ENCODE measurements at regions not wholly inside any gene's neighbourhood (a gene's known extent, or its start where the extent isn't known, plus 50 kb on each side); places are given as distances from the start of the nearest gene placed in this dataset.

GRCh38 chr2:196233021-196233804, 61.8 kb upstream of the STK17B start:
- ChIA-PET RAD21 (ENCODE audit: low non-redundant PET in 1 of 2, low total read pairs in 2 of 2, uncharacterized antibody in 2 of 2, unreplicated experiment in 2 of 2) (no interaction called here), POLR2A (interaction anchor here (1.1 kb wide), 1 partner anchor 55 kb away, joined by 3 read pairs; no protein-coding TSS in a partner anchor), CTCF (interaction anchor here (0.7 to 1.6 kb wide), 3 partner anchors 11 to 104 kb away, joined by 3 to 5 read pairs (median 4); no protein-coding TSS in a partner anchor)
- no peaks in the 10 kb centered on the region for H3K9me3 ChIP-seq (ENCODE audit: control insufficient read depth in 1 of 2, insufficient read depth in 1 of 2, low read depth in 1 of 2, low read length in 2 of 2)
- H3K79me2 ChIP-seq (ENCODE audit: insufficient read depth, low read length), result no peaks in the 10 kb centered on the region
- H3K9me2 ChIP-seq (ENCODE audit: insufficient read depth), result no peaks in the 10 kb centered on the region
- DNase-seq (ENCODE audit: low read depth, low spot score) (peak; percentile 88), ATAC-seq (peak; percentile 82)
- intact Hi-C loops (cut with micrococcal nuclease), result loop anchor here (2.0 kb wide), 1 partner anchor 62 kb away; the partner anchor contains the start of gene STK17B
- H3K4me2 ChIP-seq (ENCODE audit: low read length), result peak overlapping the region; percentile 68
- H3K4me3 ChIP-seq (replicated peaks in 1 of 2; ENCODE audit: low read depth in 1 of 2, low read length in 2 of 2), result peak overlapping the region in 1 of 2 experiments; percentile 31; a peak in 2 of 4 replicates
- H3K4me1 ChIP-seq (ENCODE audit: control insufficient read depth in 1 of 2, insufficient read depth in 2 of 2, low read length in 2 of 2), result peaks cover 26 to 34% of the 10 kb centered on the region in 2 experiments
- no peaks in the 10 kb centered on the region for H3K27me3 ChIP-seq (ENCODE audit: insufficient read depth, low read length)
- peak overlapping the region; percentile 49 for H2AFZ ChIP-seq (ENCODE audit: low read depth, low read length, poor library complexity, severe bottlenecking)
- no TSS peak for BruUV-seq (replicated peaks)
- H4K20me1 ChIP-seq (ENCODE audit: insufficient read depth), result no peaks in the 10 kb centered on the region
- H3K36me3 ChIP-seq (ENCODE audit: control insufficient read depth in 1 of 2, insufficient read depth in 2 of 2, low read length in 2 of 2), result no peaks in the 10 kb centered on the region
- peak overlapping the region; percentile 24 for H3K9ac ChIP-seq (ENCODE audit: low read length)
- peak overlapping the region; percentile 55 for H3K27ac ChIP-seq (ENCODE audit: low read depth, low read length)
- TF ChIP-seq MAX (IDR thresholded peaks at IDR 0.05), result peak; percentile 82
- no peak for TF ChIP-seq ZNF274 (IDR thresholded peaks at IDR 0.05; ENCODE audit: low read depth, low read length)
- peak; percentile 98 for TF ChIP-seq SP1 (IDR thresholded peaks at IDR 0.05; ENCODE audit: low read depth)
- 0 out of 2 replicates have a peak, but pooled peaks have one; percentile 43 for TF ChIP-seq EGR1 (IDR thresholded peaks at IDR 0.05; ENCODE audit: low read depth)
- TF ChIP-seq ZFX (IDR thresholded peaks at IDR 0.05), result no peak
- peak; percentile 42; the same call in 1 of the 2 replicates for TF ChIP-seq ELF1 (IDR thresholded peaks at IDR 0.05; ENCODE audit: borderline replicate concordance, low read depth)
- no peak for TF ChIP-seq ZBTB33 (IDR thresholded peaks at IDR 0.05; ENCODE audit: extremely low read depth, insufficient replicate concordance, low read length)
- TF ChIP-seq, protein P1, sequence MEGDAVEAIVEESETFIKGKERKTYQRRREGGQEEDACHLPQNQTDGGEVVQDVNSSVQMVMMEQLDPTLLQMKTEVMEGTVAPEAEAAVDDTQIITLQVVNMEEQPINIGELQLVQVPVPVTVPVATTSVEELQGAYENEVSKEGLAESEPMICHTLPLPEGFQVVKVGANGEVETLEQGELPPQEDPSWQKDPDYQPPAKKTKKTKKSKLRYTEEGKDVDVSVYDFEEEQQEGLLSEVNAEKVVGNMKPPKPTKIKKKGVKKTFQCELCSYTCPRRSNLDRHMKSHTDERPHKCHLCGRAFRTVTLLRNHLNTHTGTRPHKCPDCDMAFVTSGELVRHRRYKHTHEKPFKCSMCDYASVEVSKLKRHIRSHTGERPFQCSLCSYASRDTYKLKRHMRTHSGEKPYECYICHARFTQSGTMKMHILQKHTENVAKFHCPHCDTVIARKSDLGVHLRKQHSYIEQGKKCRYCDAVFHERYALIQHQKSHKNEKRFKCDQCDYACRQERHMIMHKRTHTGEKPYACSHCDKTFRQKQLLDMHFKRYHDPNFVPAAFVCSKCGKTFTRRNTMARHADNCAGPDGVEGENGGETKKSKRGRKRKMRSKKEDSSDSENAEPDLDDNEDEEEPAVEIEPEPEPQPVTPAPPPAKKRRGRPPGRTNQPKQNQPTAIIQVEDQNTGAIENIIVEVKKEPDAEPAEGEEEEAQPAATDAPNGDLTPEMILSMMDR (IDR thresholded peaks at IDR 0.05 in 2 of 3, conservative IDR thresholded peaks at IDR 0.05 in 1 of 3; ENCODE audit: borderline replicate concordance in 1 of 3, insufficient read depth in 1 of 3, low read depth in 2 of 3, low read length in 2 of 3), result no peak
- TF ChIP-seq EZH2 (IDR thresholded peaks at IDR 0.05), result no peak
- no peak for TF ChIP-seq POLR2A (IDR thresholded peaks at IDR 0.05; ENCODE audit: borderline replicate concordance, extremely low read depth, insufficient read depth, insufficient read length)
- peak; percentile 93 for TF ChIP-seq SIN3A (IDR thresholded peaks at IDR 0.05; ENCODE audit: low read depth)
- no peak for TF ChIP-seq YY1 (IDR thresholded peaks at IDR 0.05; ENCODE audit: extremely low read depth, insufficient replicate concordance, low read depth, low read length)
- no peak for TF ChIP-seq REST (IDR thresholded peaks at IDR 0.05; ENCODE audit: low read depth)
- TF ChIP-seq CBX3 (IDR thresholded peaks at IDR 0.05; ENCODE audit: low read depth), result peak; percentile 99
- no peak; the same call in 1 of the 2 replicates for TF ChIP-seq ATF3 (IDR thresholded peaks at IDR 0.05)
- TF ChIP-seq SRF (IDR thresholded peaks at IDR 0.05; ENCODE audit: low read depth), result no peak
- TF ChIP-seq JUND (IDR thresholded peaks at IDR 0.05), result peak; percentile 98
- peak; percentile 32; the same call in 1 of the 2 replicates for TF ChIP-seq RAD21 (IDR thresholded peaks at IDR 0.05; ENCODE audit: low read depth)
- peak; percentile 95 for TF ChIP-seq FOSL1 (IDR thresholded peaks at IDR 0.05; ENCODE audit: low read depth)

Data from HCT116 (cell line).